Stimulated activated CD4-positive, alpha-beta T cell treated with anti-CD3 and anti-CD28 coated beads, TNF-alpha, amount 100 ng/mL, for 4 hours (primary cell): ENCODE measurements at regions not wholly inside any gene's neighbourhood (a gene's known extent, or its start where the extent isn't known, plus 50 kb on each side); places are given as distances from the start of the nearest gene placed in this dataset.
"Not testable (repeated sequence)": the region's sequence is repeated elsewhere in the genome, so short reads cannot be mapped to it uniquely, and the experiment has no call there.

Source experiments
- DNase-seq, 3 experiments: peaks; one replicate each; pipeline ENCODE4 v3.0.0-alpha.2; 2020; ENCODE audit warnings: low read depth in 3 of 3

GRCh38 chr3:95626107-95626506, 1188.3 kb upstream of the EPHA6 start:
- DNase-seq, result no peak

- no peak for DNase-seq
Measured at GRCh38 chr3:95627293-95627692, 1187.1 kb upstream of the EPHA6 start.

GRCh38 chr3:95627697-95628096, 1186.7 kb upstream of the EPHA6 start:
- DNase-seq, result no peak

GRCh38 chr3:95629802-95630201, 1184.6 kb upstream of the EPHA6 start:
- no peak for DNase-seq

GRCh38 chr3:95645291-95645690, 1169.1 kb upstream of the EPHA6 start:
- DNase-seq, result no peak

GRCh38 chr3:95654570-95655362, 1159.6 kb upstream of the EPHA6 start:
- DNase-seq, result no peak

- DNase-seq, result no peak
Measured at GRCh38 chr3:95655363-95655986, 1158.9 kb upstream of the EPHA6 start.

- no peak for DNase-seq
Measured at GRCh38 chr3:95670765-95671164, 1143.6 kb upstream of the EPHA6 start.

GRCh38 chr3:95673215-95673614, 1141.2 kb upstream of the EPHA6 start:
- no peak for DNase-seq

GRCh38 chr3:95705786-95706418, 1108.5 kb upstream of the EPHA6 start:
- no peak for DNase-seq

- DNase-seq, result no peak
Measured at GRCh38 chr3:95707268-95707667, 1107.1 kb upstream of the EPHA6 start.

- no peak for DNase-seq
Measured at GRCh38 chr3:95710684-95711083, 1103.7 kb upstream of the EPHA6 start.

GRCh38 chr3:95711789-95712188, 1102.6 kb upstream of the EPHA6 start:
- DNase-seq, result no peak

- no peak for DNase-seq
Measured at GRCh38 chr3:95715128-95715527, 1099.3 kb upstream of the EPHA6 start.

GRCh38 chr3:95717048-95717447, 1097.3 kb upstream of the EPHA6 start:
- no peak for DNase-seq

- DNase-seq, result no peak
Measured at GRCh38 chr3:95718168-95718567, 1096.2 kb upstream of the EPHA6 start.

GRCh38 chr3:95719481-95719880, 1094.9 kb upstream of the EPHA6 start:
- no peak for DNase-seq

GRCh38 chr3:95721938-95722337, 1092.5 kb upstream of the EPHA6 start:
- DNase-seq, result no peak

GRCh38 chr3:95725770-95726169, 1088.6 kb upstream of the EPHA6 start:
- DNase-seq, result no peak

GRCh38 chr3:95731753-95732152, 1082.6 kb upstream of the EPHA6 start:
- no peak for DNase-seq

GRCh38 chr3:95733336-95733735, 1081.1 kb upstream of the EPHA6 start:
- DNase-seq, result no peak

- DNase-seq, result no peak
Measured at GRCh38 chr3:95738045-95738444, 1076.3 kb upstream of the EPHA6 start.

GRCh38 chr3:95744896-95745295, 1069.5 kb upstream of the EPHA6 start:
- DNase-seq, result not testable (repeated sequence)
